ENCODE measurements at regions not wholly inside any gene's neighbourhood (a gene's known extent, or its start where the extent isn't known, plus 50 kb on each side); places are given as distances from the start of the nearest gene placed in this dataset.

GRCh38 chr12:4134448-4135263 lies 138.9 kb upstream of the CCND2 start:
- H3K27ac ChIP-seq (ENCODE audit: insufficient read depth, low read depth, low read length), result no peak overlapping the region
- DNase-seq (ENCODE audit: low read depth, low spot score), result no peak
- no peaks in the 10 kb centered on the region for H3K79me2 ChIP-seq (ENCODE audit: control insufficient read depth, insufficient read depth, low read length)
- no peaks in the 10 kb centered on the region for H3K36me3 ChIP-seq (ENCODE audit: control insufficient read depth in 2 of 2, extremely low read depth in 1 of 2, insufficient read depth in 2 of 2, low read length in 2 of 2)
- no peaks in the 10 kb centered on the region for H3K4me1 ChIP-seq (ENCODE audit: control insufficient read depth, extremely low read depth, insufficient read depth, low read length)
- H2AFZ ChIP-seq (ENCODE audit: low read depth, low read length), result no peak overlapping the region
- peaks cover 3% of the 10 kb centered on the region in 2 experiments for H3K27me3 ChIP-seq (ENCODE audit: control insufficient read depth in 2 of 2, insufficient read depth in 2 of 2, low read length in 2 of 2)
- H3K9me3 ChIP-seq (replicated peaks; ENCODE audit: control insufficient read depth, insufficient read depth, low read length), result no peaks in the 10 kb centered on the region
- intact Hi-C loops (cut with micrococcal nuclease) (no loop called here), dilution Hi-C loops (cut with MboI; ENCODE audit: extremely low pct_ligation_motif_present, low sequenced_read_pairs) (no loop called here)
- BruUV-seq (replicated peaks), result no TSS peak
- no peak overlapping the region for H3K4me2 ChIP-seq (ENCODE audit: insufficient read depth, low read length)
- no peaks in the 10 kb centered on the region for H4K20me1 ChIP-seq (replicated peaks; ENCODE audit: control insufficient read depth, extremely low read depth, insufficient read depth, low read length)
- no peak overlapping the region for H3K9ac ChIP-seq (replicated peaks; ENCODE audit: extremely low read depth, insufficient read depth, low read length)
- ChIA-PET POLR2A (no interaction called here), CTCF (interaction anchor here (1.3 to 1.8 kb wide), 2 partner anchors 19 to 142 kb away, joined by 3 to 4 read pairs; no protein-coding TSS in a partner anchor)
- H3K9me1 ChIP-seq (replicated peaks; ENCODE audit: control insufficient read depth, extremely low read depth, insufficient read depth, low read length), result no peaks in the 10 kb centered on the region
- H3K4me3 ChIP-seq (replicated peaks in 1 of 3; ENCODE audit: insufficient read depth in 1 of 3, low read depth in 1 of 3, low read length in 3 of 3), result no peak overlapping the region
- no peak for FAIRE-seq
- TF ChIP-seq MAX (IDR thresholded peaks at IDR 0.05; ENCODE audit: insufficient read depth, insufficient read length) (no peak), FOS (IDR thresholded peaks at IDR 0.05; ENCODE audit: borderline replicate concordance, insufficient read depth, low read length) (no peak), POLR2AphosphoS5 (IDR thresholded peaks at IDR 0.05; ENCODE audit: insufficient read depth, low read depth, low read length) (no peak), POLR2A (IDR thresholded peaks at IDR 0.05; ENCODE audit: low read depth, low read length) (no peak), EZH2 (IDR thresholded peaks at IDR 0.05; ENCODE audit: borderline replicate concordance, low read depth, low read length, severe bottlenecking) (no peak), JUN (IDR thresholded peaks at IDR 0.05; ENCODE audit: borderline replicate concordance, insufficient read depth, insufficient read length, low read depth) (no peak), MYC (IDR thresholded peaks at IDR 0.05; ENCODE audit: low read depth, low read length) (no peak), CTCF (IDR thresholded peaks at IDR 0.05; ENCODE audit: extremely low read depth in 1 of 2, insufficient read depth in 1 of 2, low read depth in 1 of 2, low read length in 2 of 2) (no peak), GATA2 (IDR thresholded peaks at IDR 0.05; ENCODE audit: insufficient read depth, insufficient read length, low read depth, low read length) (no peak)

Data from endothelial cell of umbilical vein (primary cell).